H9 (cell line): ENCODE measurements at regions not wholly inside any gene's neighbourhood (a gene's known extent, or its start where the extent isn't known, plus 50 kb on each side); places are given as distances from the start of the nearest gene placed in this dataset.

ENCODE experiments used
- DNase-seq: peaks from one replicate; pipeline ENCODE4 v3.0.0-alpha.2; 2017
- H2AFZ ChIP-seq: one replicate; pipeline ENCODE4 v1.6.1; 2013; ENCODE audit warnings: mild to moderate bottlenecking, low read length, control low read depth, moderate library complexity
- H2AK5ac ChIP-seq: 2 replicates; pipeline ENCODE4 v1.6.1; 2013; ENCODE audit warnings: low read length, control low read depth, mixed read lengths; ENCODE audit not compliant: insufficient read length
- H2BK120ac ChIP-seq: one replicate; pipeline ENCODE4 v1.6.1; 2013; ENCODE audit warnings: low read depth, mild to moderate bottlenecking, low read length, control low read depth, inconsistent platforms; ENCODE audit not compliant: poor library complexity, severe bottlenecking
- H2BK12ac ChIP-seq: 2 replicates; pipeline ENCODE4 v1.6.1; 2013; ENCODE audit warnings: low read length, control low read depth, mixed read lengths, low read depth; ENCODE audit not compliant: insufficient read length
- H2BK15ac ChIP-seq: 2 replicates; pipeline ENCODE4 v1.6.1; 2013; ENCODE audit warnings: low read depth, low read length, control low read depth
- H2BK20ac ChIP-seq: one replicate; pipeline ENCODE4 v1.6.1; 2013; ENCODE audit warnings: low read depth, mild to moderate bottlenecking, low read length, control low read depth, inconsistent platforms; ENCODE audit not compliant: poor library complexity, severe bottlenecking
- H2BK5ac ChIP-seq: 2 replicates; pipeline ENCODE4 v1.6.1; 2013; ENCODE audit warnings: low read length, control low read depth, mixed read lengths; ENCODE audit not compliant: insufficient read length
- H3K14ac ChIP-seq: 2 replicates; pipeline ENCODE4 v1.6.1; 2013; ENCODE audit warnings: low read length, control low read depth; ENCODE audit not compliant: insufficient read depth
- H3K18ac ChIP-seq: 2 replicates; pipeline ENCODE4 v1.6.1; 2013; ENCODE audit warnings: low read depth, mild to moderate bottlenecking, mixed read lengths, low read length, control low read depth; ENCODE audit not compliant: insufficient read length
- H3K23ac ChIP-seq: 2 replicates; pipeline ENCODE4 v1.6.1; 2013; ENCODE audit warnings: low read length, control low read depth, mixed read lengths, low read depth; ENCODE audit not compliant: insufficient read length
- H3K23me2 ChIP-seq: 2 replicates; pipeline ENCODE4 v1.6.1; 2013; ENCODE audit warnings: low read depth, mild to moderate bottlenecking, mixed read lengths, low read length, control low read depth; ENCODE audit not compliant: insufficient read length, poor library complexity, severe bottlenecking
- H3K27ac ChIP-seq: 2 replicates; pipeline ENCODE4 v1.5.1; 2013; ENCODE audit warnings: low read length, control low read depth, mixed read lengths, low read depth; ENCODE audit not compliant: insufficient read length
- H3K27me3 ChIP-seq: 2 replicates; pipeline ENCODE4 v1.6.1; 2013; ENCODE audit warnings: low read length, control low read depth, inconsistent platforms; ENCODE audit not compliant: insufficient read depth
- H3K4ac ChIP-seq: 2 replicates; pipeline ENCODE4 v1.6.1; 2013; ENCODE audit warnings: low read depth, mild to moderate bottlenecking, control low read depth, inconsistent platforms, low read length, moderate library complexity
- H3K4me1 ChIP-seq: 2 replicates; pipeline ENCODE4 v1.6.1; 2013; ENCODE audit warnings: low read length, control low read depth, inconsistent platforms; ENCODE audit not compliant: insufficient read depth
- H3K4me2 ChIP-seq: 2 replicates; pipeline ENCODE4 v1.6.1; 2013; ENCODE audit warnings: low read length, control low read depth, mixed read lengths; ENCODE audit not compliant: insufficient read length, insufficient read depth
- H3K56ac ChIP-seq: 2 replicates; pipeline ENCODE4 v1.6.1; 2013; ENCODE audit warnings: low read depth, mild to moderate bottlenecking, mixed read lengths, low read length, control low read depth; ENCODE audit not compliant: insufficient read length
- H3K79me1 ChIP-seq: 2 replicates; pipeline ENCODE4 v1.6.1; 2013; ENCODE audit warnings: low read depth, mild to moderate bottlenecking, moderate library complexity, low read length, control low read depth, inconsistent platforms; ENCODE audit not compliant: insufficient read depth, poor library complexity, severe bottlenecking
- H3K79me2 ChIP-seq: 2 replicates; pipeline ENCODE4 v1.6.1; 2013; ENCODE audit warnings: low read length, control low read depth, inconsistent platforms; ENCODE audit not compliant: insufficient read depth
- H3K9ac ChIP-seq: 2 replicates; pipeline ENCODE4 v1.6.1; 2013; ENCODE audit warnings: low read length, control low read depth, mixed read lengths; ENCODE audit not compliant: insufficient read length; ENCODE audit errors: extremely low read depth
- H3K9me3 ChIP-seq: one replicate; pipeline ENCODE4 v1.6.1; 2013; ENCODE audit warnings: low read depth, low read length, inconsistent platforms; ENCODE audit not compliant: control insufficient read depth
- H3T11ph ChIP-seq: one replicate; pipeline ENCODE4 v1.6.1; 2013; ENCODE audit warnings: mild to moderate bottlenecking, low read length, control low read depth, inconsistent platforms
- H4K20me1 ChIP-seq: one replicate; pipeline ENCODE4 v1.6.1; 2013; ENCODE audit not compliant: control insufficient read depth, insufficient read length, insufficient read depth
- H4K5ac ChIP-seq: 2 replicates; pipeline ENCODE4 v1.6.1; 2013; ENCODE audit warnings: low read depth, mild to moderate bottlenecking, mixed read lengths, low read length, control low read depth; ENCODE audit not compliant: insufficient read length
- H4K8ac ChIP-seq: replicated peaks from 2 replicates; pipeline ENCODE4 v1.6.1; 2013; ENCODE audit warnings: low read length, control low read depth, mixed read lengths, low read depth; ENCODE audit not compliant: insufficient read length
- H4K91ac ChIP-seq: 2 replicates; pipeline ENCODE4 v1.6.1; 2013; ENCODE audit warnings: low read depth, mild to moderate bottlenecking, moderate library complexity, mixed read lengths, low read length, control low read depth; ENCODE audit not compliant: insufficient read length
- H3K27ac Mint-ChIP-seq, 3 experiments: 2 replicates in 2 of 3; 3 replicates in 1 of 3; pipeline ENCODE4 v1.8.0; 2020 to 2021; ENCODE audit warnings: mixed read lengths in 3 of 3, mild to moderate bottlenecking in 1 of 3, moderate library complexity in 1 of 3
- H3K27me3 Mint-ChIP-seq: 2 replicates; pipeline ENCODE4 v1.8.0; 2021; ENCODE audit warnings: low read depth, mild to moderate bottlenecking, moderate library complexity, mixed read lengths
- H3K36me3 Mint-ChIP-seq, 3 experiments: 2 replicates in 2 of 3; 3 replicates in 1 of 3; pipeline ENCODE4 v1.8.0; 2020 to 2021; ENCODE audit warnings: low read depth in 3 of 3, mixed read lengths in 3 of 3; ENCODE audit not compliant: insufficient read depth in 1 of 3
- H3K4me1 Mint-ChIP-seq, 2 experiments: 2 replicates each; pipeline ENCODE4 v1.8.0; 2020; ENCODE audit warnings: mixed read lengths in 2 of 2
- H3K4me3 Mint-ChIP-seq, 2 experiments: 2 replicates in 1 of 2; 3 replicates in 1 of 2; pipeline ENCODE4 v1.8.0; 2020 to 2021; ENCODE audit warnings: mild to moderate bottlenecking in 2 of 2, mixed read lengths in 2 of 2, moderate library complexity in 1 of 2
- H3K9me3 Mint-ChIP-seq, 2 experiments: 2 replicates in 1 of 2; 3 replicates in 1 of 2; pipeline ENCODE4 v1.8.0; 2020; ENCODE audit warnings: mild to moderate bottlenecking in 2 of 2, mixed read lengths in 2 of 2, moderate library complexity in 1 of 2
- WGBS: extraction: QIAGEN DNeasy Blood & Tissue Kit; methylation state at CpG from one replicate; pipeline ENCODE4 v1.1.7; 2013; ENCODE audit warnings: missing lambda C conversion rate, low lambda C conversion rate, mixed read lengths; ENCODE audit not compliant: insufficient read length; ENCODE audit errors: extremely low coverage; 5-methylcytosine and 5-hydroxymethylcytosine counted together
- TF ChIP-seq, protein P1 (sequence below): fragments of 200-600 bp; sonication (generic); conservative IDR thresholded peaks from 3 replicates; pipeline ENCODE4 v1.8.0; 2021; ENCODE audit warnings: antibody characterized with exemption, mild to moderate bottlenecking

DNA sequence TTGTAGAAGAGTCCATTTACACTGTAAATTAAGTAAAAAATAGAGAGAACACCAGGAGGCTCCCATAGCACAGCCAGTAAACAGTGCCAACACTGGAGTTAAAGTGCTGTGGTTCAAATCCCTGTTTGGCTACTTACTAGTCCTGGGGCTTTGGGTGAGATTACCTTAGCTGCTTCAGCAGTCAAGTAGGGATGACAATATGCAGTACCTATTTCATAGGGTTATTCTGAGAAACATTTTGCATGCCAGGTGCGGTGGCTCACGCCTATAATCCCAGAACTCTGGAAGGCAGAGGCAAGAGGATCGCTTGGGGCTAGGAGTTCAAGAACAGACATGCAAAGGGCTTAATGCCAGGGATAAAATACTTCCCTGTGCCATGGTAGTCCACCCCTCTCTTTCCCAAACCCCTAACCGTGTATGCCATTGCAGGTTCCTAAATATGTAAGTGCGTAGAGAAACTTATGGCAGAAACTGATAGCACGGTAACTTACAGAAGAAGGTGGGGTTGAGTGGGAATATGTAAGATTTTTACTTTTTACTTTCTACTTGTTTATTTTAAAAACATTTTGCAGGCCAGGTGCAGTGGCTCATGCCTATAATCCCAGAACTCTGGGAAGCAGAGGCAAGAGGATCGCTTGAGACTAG, 86.4 kb upstream of the PICALM start:
- Histone ChIP-seq H4K91ac (no peak overlapping the region), H3K9ac (no peak overlapping the region), H3K23me2 (no peaks in the 10 kb centered on the region), H2BK15ac (no peak overlapping the region), H3K18ac (no peak overlapping the region), H2BK20ac (no peak overlapping the region), H2AFZ (no peak overlapping the region), H2AK5ac (no peak overlapping the region), H3K79me2 (no peaks in the 10 kb centered on the region), H3K9me3 (no peaks in the 10 kb centered on the region), H4K5ac (no peak overlapping the region), H4K20me1 (no peaks in the 10 kb centered on the region), H2BK5ac (no peak overlapping the region), H3K23ac (no peak overlapping the region), H3K56ac (no peak overlapping the region), H3K4me2 (no peak overlapping the region), H3K14ac (no peak overlapping the region), H3K27me3 (no peaks in the 10 kb centered on the region), H2BK12ac (no peak overlapping the region), H3K27ac (no peak overlapping the region), H2BK120ac (no peak overlapping the region), H3K4ac (no peak overlapping the region), H3K4me1 (no peaks in the 10 kb centered on the region), H4K8ac (no peak overlapping the region), H3K79me1 (no peaks in the 10 kb centered on the region), H3T11ph (no peak overlapping the region)
- H3K9me3 Mint-ChIP-seq, result no peaks in the 10 kb centered on the region
- H3K4me1 Mint-ChIP-seq, result peaks cover 20 to 22% of the 10 kb centered on the region in 2 experiments
- H3K4me3 Mint-ChIP-seq, result no peak overlapping the region
- DNase-seq, result no peak
- no peak overlapping the region for H3K27ac Mint-ChIP-seq
- no CpG with 5 or more reads among the region's 7 CpGs for WGBS
- TF ChIP-seq, protein P1, sequence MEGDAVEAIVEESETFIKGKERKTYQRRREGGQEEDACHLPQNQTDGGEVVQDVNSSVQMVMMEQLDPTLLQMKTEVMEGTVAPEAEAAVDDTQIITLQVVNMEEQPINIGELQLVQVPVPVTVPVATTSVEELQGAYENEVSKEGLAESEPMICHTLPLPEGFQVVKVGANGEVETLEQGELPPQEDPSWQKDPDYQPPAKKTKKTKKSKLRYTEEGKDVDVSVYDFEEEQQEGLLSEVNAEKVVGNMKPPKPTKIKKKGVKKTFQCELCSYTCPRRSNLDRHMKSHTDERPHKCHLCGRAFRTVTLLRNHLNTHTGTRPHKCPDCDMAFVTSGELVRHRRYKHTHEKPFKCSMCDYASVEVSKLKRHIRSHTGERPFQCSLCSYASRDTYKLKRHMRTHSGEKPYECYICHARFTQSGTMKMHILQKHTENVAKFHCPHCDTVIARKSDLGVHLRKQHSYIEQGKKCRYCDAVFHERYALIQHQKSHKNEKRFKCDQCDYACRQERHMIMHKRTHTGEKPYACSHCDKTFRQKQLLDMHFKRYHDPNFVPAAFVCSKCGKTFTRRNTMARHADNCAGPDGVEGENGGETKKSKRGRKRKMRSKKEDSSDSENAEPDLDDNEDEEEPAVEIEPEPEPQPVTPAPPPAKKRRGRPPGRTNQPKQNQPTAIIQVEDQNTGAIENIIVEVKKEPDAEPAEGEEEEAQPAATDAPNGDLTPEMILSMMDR, result no peak
- H3K36me3 Mint-ChIP-seq, result no peaks in the 10 kb centered on the region
- H3K27me3 Mint-ChIP-seq, result peaks cover 12% of the 10 kb centered on the region
